HEK293 (cell line): ENCODE measurements at regions not wholly inside any gene's neighbourhood (a gene's known extent, or its start where the extent isn't known, plus 50 kb on each side); places are given as distances from the start of the nearest gene placed in this dataset.

Source experiments
- CTCF ChIA-PET: fragments of 350-600 bp; formaldehyde crosslinking; extraction: SDS; loops from one replicate; lab custom pipeline; 2021; ENCODE audit warnings: antibody characterized with exemption; lab: Yijun Ruan, JAX
- POLR2A ChIA-PET: fragments of 300-600 bp; formaldehyde crosslinking; extraction: SDS; loops from one replicate; lab custom pipeline; 2020; ENCODE audit warnings: antibody characterized with exemption, inconsistent platforms; lab: Yijun Ruan, JAX
- H3K27ac ChIP-seq: fragments of 200-500 bp; sonication (Bioruptor generic); 2 replicates; pipeline ENCODE4 v1.5.1; 2014; ENCODE audit warnings: low read depth, low read length, control low read depth, inconsistent platforms; ENCODE audit errors: extremely low read depth
- H3K36me3 ChIP-seq, 2 experiments: fragments of 200-500 bp in 1 of 2; sonication (Bioruptor generic) in 1 of 2; 1 replicate in 1 of 2; 2 replicates in 1 of 2; pipeline ENCODE4 v1.5.1; 2014 to 2017; ENCODE audit warnings: inconsistent platforms in 2 of 2, low read length in 2 of 2; ENCODE audit not compliant: control insufficient read depth in 2 of 2, insufficient read depth in 1 of 2
- H3K4me1 ChIP-seq: fragments of 200-500 bp; sonication (Bioruptor generic); 2 replicates; pipeline ENCODE4 v1.5.1; 2014; ENCODE audit warnings: mild to moderate bottlenecking, low read length, inconsistent platforms; ENCODE audit not compliant: control insufficient read depth, insufficient read depth
- H3K4me3 ChIP-seq: 2 replicates; pipeline ENCODE4 v1.5.1; 2011; ENCODE audit warnings: low read depth, mild to moderate bottlenecking, control low read depth, low read length, moderate library complexity
- H3K9me3 ChIP-seq: fragments of 200-500 bp; sonication (Bioruptor generic); 2 replicates; pipeline ENCODE4 v1.5.1; 2014; ENCODE audit warnings: low read depth, low read length, inconsistent platforms; ENCODE audit not compliant: control insufficient read depth, insufficient read depth
- IKZF3 ChIP-seq: fragments of 450-650 bp; IDR thresholded peaks from 2 replicates; pipeline ENCODE4 v1.5.0; 2018; ENCODE audit warnings: missing biosample characterization, mild to moderate bottlenecking, missing genetic modification characterization, moderate library complexity
- TSHZ1 ChIP-seq: fragments of 450-650 bp; formaldehyde crosslinking; IDR thresholded peaks from 2 replicates; pipeline ENCODE4 v1.5.1; 2016; ENCODE audit warnings: missing biosample characterization, missing genetic modification characterization, borderline replicate concordance
- ZFP3 ChIP-seq: fragments of 450-650 bp; formaldehyde crosslinking; IDR thresholded peaks from 2 replicates; pipeline ENCODE4 v1.5.1; 2016; ENCODE audit warnings: low read depth, missing biosample characterization, missing genetic modification characterization
- ZNF121 ChIP-seq: fragments of 450-650 bp; formaldehyde crosslinking; IDR thresholded peaks from 2 replicates; pipeline ENCODE4 v1.5.1; 2016; ENCODE audit warnings: missing biosample characterization, missing genetic modification characterization
- ZNF202 ChIP-seq: fragments of 450-650 bp; formaldehyde crosslinking; IDR thresholded peaks from 2 replicates; pipeline ENCODE4 v1.5.1; 2016; ENCODE audit warnings: missing biosample characterization, missing genetic modification characterization, borderline replicate concordance
- ZNF274 ChIP-seq, 2 experiments: fragments of 200-500 bp in 1 of 2; fragments of 450-650 bp in 1 of 2; sonication (Bioruptor generic) in 1 of 2; formaldehyde crosslinking in 1 of 2; IDR thresholded peaks; 2 replicates each; pipeline versions ENCODE4 v1.5.1 to v1.6.1; 2014 to 2016; ENCODE audit warnings: borderline replicate concordance in 1 of 2, inconsistent platforms in 1 of 2, low read length in 1 of 2, missing biosample characterization in 1 of 2, missing genetic modification characterization in 1 of 2
- ZNF362 ChIP-seq: fragments of 450-650 bp; formaldehyde crosslinking; IDR thresholded peaks from 2 replicates; pipeline ENCODE4 v1.5.1; 2016; ENCODE audit warnings: missing biosample characterization, missing genetic modification characterization
- ZNF37A ChIP-seq: fragments of 450-650 bp; IDR thresholded peaks from 2 replicates; pipeline ENCODE4 v1.5.1; 2018; ENCODE audit warnings: missing biosample characterization, missing genetic modification characterization
- ZNF518A ChIP-seq: fragments of 450-650 bp; formaldehyde crosslinking; conservative IDR thresholded peaks from 2 replicates; pipeline ENCODE4 v1.5.1; 2016; ENCODE audit warnings: low read depth, missing biosample characterization, missing genetic modification characterization
- ZNF704 ChIP-seq: fragments of 450-650 bp; formaldehyde crosslinking; IDR thresholded peaks from 2 replicates; pipeline ENCODE4 v1.5.1; 2016; ENCODE audit warnings: missing biosample characterization, missing genetic modification characterization
- ZXDB ChIP-seq: fragments of 450-650 bp; formaldehyde crosslinking; IDR thresholded peaks from 2 replicates; pipeline ENCODE4 v1.5.1; 2016; ENCODE audit warnings: missing biosample characterization, missing genetic modification characterization
- TF ChIP-seq, protein P1 (sequence below): fragments of 450-650 bp; formaldehyde crosslinking; IDR thresholded peaks from 2 replicates; pipeline ENCODE4 v1.5.1; 2016; ENCODE audit warnings: missing biosample characterization, missing genetic modification characterization, low read depth
- TF ChIP-seq, protein P2 (sequence below): fragments of 450-650 bp; formaldehyde crosslinking; IDR thresholded peaks from 2 replicates; pipeline ENCODE4 v1.5.0; 2017; ENCODE audit warnings: missing biosample characterization, missing genetic modification characterization, borderline replicate concordance
- TF ChIP-seq, protein P3 (sequence below): fragments of 450-650 bp; formaldehyde crosslinking; IDR thresholded peaks from 2 replicates; pipeline ENCODE4 v1.5.1; 2016; ENCODE audit warnings: missing biosample characterization, missing genetic modification characterization

DNA sequence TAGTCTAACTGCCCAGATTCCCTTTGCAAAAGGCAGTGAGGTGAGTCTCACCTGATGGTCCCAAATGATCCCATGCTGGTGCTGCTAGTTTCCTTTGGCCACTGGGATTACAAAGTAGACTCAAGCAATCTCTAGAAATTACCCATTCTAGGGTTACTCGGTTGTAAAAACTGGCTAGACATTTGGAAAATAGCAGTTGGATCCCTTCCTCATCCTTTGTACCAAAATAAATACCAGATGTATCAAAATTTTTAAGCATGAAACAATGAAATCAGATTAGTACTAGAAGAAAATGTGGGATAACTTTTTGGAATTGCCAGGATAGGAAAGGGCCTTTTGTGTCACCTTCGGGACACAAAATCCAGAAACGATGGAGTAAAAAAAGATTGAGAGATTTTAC is 112.9 kb upstream of the TOP1 start:
- no peaks in the 10 kb centered on the region for H3K9me3 ChIP-seq
- POLR2A ChIA-PET = no interaction called here

More for the DNA sequence above, 112.9 kb upstream of the TOP1 start:
- CTCF ChIA-PET = no interaction called here
- Histone ChIP-seq H3K4me1 (no peaks in the 10 kb centered on the region), H3K4me3 (no peak overlapping the region), H3K27ac (no peak overlapping the region), H3K36me3 (no peaks in the 10 kb centered on the region)
- TF ChIP-seq ZFP3 = no peak
- TF ChIP-seq ZNF704 (tag by site-specific recombination) = no peak
- no peak for TF ChIP-seq TSHZ1 (tag by site-specific recombination)
- TF ChIP-seq ZNF202 (tag by site-specific recombination) = no peak
- no peak for TF ChIP-seq ZNF274 (IDR thresholded peaks at IDR 0.05; ENCODE audit: low read length)
- no peak for TF ChIP-seq ZNF274 (tag by site-specific recombination; IDR thresholded peaks at IDR 0.05; ENCODE audit: borderline replicate concordance)
- TF ChIP-seq ZNF121 = no peak
- TF ChIP-seq, protein P1, sequence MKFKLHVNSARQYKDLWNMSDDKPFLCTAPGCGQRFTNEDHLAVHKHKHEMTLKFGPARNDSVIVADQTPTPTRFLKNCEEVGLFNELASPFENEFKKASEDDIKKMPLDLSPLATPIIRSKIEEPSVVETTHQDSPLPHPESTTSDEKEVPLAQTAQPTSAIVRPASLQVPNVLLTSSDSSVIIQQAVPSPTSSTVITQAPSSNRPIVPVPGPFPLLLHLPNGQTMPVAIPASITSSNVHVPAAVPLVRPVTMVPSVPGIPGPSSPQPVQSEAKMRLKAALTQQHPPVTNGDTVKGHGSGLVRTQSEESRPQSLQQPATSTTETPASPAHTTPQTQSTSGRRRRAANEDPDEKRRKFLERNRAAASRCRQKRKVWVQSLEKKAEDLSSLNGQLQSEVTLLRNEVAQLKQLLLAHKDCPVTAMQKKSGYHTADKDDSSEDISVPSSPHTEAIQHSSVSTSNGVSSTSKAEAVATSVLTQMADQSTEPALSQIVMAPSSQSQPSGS (tag by site-specific recombination) = no peak
- no peak for TF ChIP-seq ZNF37A (tag by site-specific recombination)
- TF ChIP-seq IKZF3 (tag by site-specific recombination) = no peak
- TF ChIP-seq ZXDB (tag by site-specific recombination) = no peak
- TF ChIP-seq, protein P2, sequence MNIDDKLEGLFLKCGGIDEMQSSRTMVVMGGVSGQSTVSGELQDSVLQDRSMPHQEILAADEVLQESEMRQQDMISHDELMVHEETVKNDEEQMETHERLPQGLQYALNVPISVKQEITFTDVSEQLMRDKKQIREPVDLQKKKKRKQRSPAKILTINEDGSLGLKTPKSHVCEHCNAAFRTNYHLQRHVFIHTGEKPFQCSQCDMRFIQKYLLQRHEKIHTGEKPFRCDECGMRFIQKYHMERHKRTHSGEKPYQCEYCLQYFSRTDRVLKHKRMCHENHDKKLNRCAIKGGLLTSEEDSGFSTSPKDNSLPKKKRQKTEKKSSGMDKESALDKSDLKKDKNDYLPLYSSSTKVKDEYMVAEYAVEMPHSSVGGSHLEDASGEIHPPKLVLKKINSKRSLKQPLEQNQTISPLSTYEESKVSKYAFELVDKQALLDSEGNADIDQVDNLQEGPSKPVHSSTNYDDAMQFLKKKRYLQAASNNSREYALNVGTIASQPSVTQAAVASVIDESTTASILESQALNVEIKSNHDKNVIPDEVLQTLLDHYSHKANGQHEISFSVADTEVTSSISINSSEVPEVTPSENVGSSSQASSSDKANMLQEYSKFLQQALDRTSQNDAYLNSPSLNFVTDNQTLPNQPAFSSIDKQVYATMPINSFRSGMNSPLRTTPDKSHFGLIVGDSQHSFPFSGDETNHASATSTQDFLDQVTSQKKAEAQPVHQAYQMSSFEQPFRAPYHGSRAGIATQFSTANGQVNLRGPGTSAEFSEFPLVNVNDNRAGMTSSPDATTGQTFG (tag by site-specific recombination) = no peak
- no peak for TF ChIP-seq ZNF518A (tag by site-specific recombination)
- TF ChIP-seq ZNF362 = no peak
- TF ChIP-seq, protein P3, sequence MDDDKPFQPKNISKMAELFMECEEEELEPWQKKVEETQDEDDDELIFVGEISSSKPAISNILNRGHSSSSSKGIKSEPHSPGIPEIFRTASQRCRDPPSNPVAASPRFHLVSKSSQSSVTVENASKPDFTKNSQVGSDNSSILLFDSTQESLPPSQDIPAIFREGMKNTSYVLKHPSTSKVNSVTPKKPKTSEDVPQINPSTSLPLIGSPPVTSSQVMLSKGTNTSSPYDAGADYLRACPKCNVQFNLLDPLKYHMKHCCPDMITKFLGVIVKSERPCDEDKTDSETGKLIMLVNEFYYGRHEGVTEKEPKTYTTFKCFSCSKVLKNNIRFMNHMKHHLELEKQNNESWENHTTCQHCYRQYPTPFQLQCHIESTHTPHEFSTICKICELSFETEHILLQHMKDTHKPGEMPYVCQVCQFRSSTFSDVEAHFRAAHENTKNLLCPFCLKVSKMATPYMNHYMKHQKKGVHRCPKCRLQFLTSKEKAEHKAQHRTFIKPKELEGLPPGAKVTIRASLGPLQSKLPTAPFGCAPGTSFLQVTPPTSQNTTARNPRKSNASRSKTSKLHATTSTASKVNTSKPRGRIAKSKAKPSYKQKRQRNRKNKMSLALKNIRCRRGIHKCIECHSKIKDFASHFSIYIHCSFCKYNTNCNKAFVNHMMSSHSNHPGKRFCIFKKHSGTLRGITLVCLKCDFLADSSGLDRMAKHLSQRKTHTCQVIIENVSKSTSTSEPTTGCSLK (tag by site-specific recombination) = no peak
